Stimulated activated CD4-positive, alpha-beta T cell treated with anti-CD3 and anti-CD28 coated beads, Interleukin-1b, Interleukin-23, amount 100 ng/mL, for 1 hour (primary cell): ENCODE measurements at regions not wholly inside any gene's neighbourhood (a gene's known extent, or its start where the extent isn't known, plus 50 kb on each side); places are given as distances from the start of the nearest gene placed in this dataset.

Source experiments
- DNase-seq, 2 donors: peaks; one replicate each; pipeline ENCODE4 v3.0.0-alpha.2; 2020; ENCODE audit warnings: low read depth in 2 of 2

DNA sequence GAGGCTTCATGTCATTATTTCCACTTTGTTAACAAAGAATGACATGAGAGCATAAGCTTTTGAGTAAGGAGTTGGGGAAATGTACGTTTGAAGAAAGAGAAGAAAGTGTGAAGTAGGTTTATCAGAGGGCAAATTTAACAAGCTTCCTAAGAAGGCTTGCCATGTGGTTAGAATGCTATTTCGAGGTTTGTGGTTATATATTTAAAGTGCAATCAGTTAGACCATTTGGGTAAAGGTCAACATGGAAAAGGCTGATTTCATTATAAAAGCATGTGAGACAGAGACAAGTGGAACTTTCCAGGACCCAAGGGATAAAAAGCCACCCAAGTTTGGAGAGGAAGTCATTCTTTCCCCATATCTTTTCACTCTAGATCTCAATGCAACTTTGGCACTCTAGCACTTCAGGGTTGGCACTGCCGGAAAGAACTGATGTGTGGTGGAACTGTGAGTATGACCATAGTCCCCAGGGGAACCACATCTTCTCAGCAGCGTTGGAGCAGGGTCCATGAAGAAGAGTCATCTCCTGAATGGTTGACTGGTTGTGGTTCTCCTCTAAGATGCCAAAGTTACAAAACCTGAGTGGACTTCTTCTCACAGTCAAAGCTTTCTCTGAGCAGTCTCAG, 529.9 kb downstream of the MID1IP1 start:
- DNase-seq = no peak

DNA sequence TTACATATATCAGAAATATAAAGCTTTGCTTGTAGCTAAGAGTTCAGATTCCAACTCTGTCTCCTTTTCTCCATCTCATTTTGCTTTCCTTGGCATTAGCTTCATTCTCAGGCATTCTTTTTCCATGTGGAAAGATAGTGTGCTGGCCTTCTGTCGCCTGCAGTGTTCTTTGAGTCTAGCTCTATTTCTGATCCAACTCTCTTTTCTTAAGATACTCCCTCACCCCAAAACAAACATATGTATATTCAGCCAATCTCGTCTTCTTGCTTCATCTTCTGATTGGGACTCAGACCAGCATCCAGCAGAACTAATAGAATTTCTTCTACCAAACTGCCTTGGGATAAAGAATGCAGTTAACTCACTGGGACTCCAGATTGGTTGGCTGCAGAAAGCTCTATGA, 532.2 kb downstream of the MID1IP1 start:
- no peak for DNase-seq

GRCh38 chrX:39335513-39336235, 534.4 kb downstream of the MID1IP1 start:
- DNase-seq = no peak

DNA sequence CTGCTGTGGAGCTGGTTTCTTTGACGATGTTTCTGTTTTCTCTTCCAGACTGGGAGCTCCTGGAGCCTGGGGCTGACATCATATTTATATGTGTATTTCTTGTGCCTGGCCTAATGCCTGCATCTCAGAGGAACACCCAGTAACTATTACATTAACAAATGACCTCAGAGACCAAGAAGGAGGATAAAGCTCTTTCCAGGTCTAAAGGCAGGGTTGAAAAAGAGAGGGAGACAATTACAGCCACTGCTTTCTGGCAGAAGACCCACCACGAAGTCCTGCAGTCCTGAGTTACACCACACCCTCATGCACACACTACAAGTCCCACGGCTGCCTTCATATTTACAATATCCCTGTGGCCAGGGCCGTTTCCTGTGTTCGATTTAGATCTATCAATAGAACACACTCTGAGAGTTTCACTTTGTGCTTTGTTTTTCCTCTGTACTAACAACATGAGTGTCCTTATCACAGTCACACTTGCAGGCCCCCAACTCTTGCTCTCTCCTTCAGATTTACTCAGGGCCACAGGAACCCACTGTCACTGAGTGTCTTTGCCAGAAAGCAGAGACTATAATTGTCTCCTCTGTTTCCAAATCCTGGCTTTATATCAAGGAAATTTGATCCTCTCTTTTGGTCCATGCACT, 535.5 kb downstream of the MID1IP1 start:
- DNase-seq = no peak

DNA sequence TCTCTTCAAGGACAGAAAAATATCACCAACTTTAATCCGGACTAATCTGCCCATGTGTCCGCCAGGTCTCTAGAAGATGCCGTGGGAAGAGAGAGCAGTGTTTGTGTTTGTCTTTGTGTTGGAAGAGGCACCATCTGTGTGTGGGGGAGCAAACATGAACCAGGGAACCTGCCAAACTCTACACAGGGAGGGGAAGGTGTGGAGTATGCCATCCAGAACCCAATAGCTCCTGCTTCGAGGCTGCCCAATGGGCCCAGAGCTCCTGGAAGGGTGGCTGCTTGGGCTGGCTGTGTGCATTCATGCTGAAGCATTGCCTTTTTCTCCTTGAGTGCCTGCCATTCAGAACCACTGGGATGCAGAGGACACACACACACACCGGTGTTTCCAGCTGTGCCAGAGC, 536.2 kb downstream of the MID1IP1 start:
- no peak for DNase-seq

DNA sequence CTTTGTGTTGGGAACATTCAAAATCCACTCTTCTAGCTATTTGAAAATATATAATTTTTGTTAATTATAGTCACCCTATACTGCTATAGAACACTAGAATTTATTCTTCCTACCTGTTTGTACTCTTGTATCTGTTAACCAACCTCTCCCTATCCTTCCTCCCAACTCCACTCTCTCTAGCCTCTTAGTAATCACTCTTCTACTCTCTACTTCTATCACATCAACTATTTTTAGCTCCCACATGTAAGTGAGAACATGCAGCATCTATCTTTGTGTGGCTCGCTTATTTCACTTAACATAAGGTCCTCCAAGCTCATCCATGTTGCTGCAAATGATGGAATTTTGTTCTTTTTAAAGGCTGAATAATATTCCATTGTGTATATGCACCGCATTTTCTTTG, 537.3 kb downstream of the MID1IP1 start:
- no peak for DNase-seq

- no peak for DNase-seq
Measured at GRCh38 chrX:39356119-39356807, 555.0 kb downstream of the MID1IP1 start.

- no peak for DNase-seq
Measured at GRCh38 chrX:39360101-39360500, 558.8 kb downstream of the MID1IP1 start.

DNA sequence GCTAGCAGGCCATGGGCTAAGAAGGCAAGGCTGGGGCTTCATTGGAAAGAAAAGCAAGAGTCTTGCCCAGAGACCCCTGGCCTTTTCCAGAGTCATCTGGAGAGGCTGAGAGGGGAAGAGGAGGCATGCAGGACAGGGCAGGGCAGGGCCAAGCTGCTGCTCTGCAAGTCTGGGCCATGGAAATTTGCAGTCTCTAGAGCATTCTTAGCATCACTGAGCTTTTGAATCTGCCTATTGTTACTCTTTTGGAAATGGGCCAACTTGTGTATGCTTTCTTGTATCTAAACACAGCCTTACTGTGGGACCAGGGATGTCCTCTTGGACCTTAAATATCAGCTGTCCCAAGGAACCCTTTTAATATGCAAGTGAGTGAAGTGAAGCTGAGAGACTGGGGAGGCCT, 560.5 kb downstream of the MID1IP1 start:
- DNase-seq = no peak

GRCh38 chrX:39367416-39367815, 566.2 kb downstream of the MID1IP1 start:
- no peak for DNase-seq

- DNase-seq = no peak
Measured at GRCh38 chrX:39372115-39372514, 570.9 kb downstream of the MID1IP1 start.

DNA sequence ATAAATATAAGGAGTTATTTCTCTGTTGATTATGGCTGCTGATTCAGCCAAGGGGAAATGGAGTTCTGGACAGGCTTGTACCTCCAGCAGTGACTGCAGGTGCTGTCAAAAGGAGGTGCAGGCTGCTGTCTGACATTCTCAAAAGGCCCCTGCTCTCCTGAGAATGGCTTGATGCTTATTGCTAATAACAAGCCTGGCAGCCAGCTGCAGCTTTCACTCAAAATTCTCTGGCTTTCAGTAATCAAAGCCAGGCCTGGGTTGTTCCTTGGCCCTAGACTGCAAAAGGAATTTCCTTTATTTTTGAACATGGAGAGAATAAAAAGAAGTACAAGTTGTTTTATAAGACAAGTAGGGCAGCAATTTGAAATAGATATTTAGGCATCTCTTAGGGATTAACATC, 575.9 kb downstream of the MID1IP1 start:
- no peak for DNase-seq

DNA sequence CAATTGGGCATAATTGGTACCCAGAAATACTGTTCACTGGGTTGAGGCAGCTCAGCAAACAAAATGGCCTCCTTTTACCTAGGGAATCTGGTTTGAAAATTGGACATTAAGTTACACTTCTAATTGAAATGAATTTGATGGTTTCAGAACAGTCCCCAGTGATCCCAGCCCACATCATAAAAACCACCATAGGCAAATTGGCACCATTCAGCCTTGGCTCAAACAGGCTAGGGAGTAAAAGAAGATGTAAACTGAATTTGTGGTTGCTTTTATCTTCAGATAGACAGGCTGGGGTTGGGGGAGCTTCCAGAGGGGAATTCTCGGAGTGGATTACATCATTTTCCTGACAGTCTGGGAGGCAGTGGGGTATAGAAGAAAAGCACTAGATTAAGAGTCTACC, 576.5 kb downstream of the MID1IP1 start:
- DNase-seq = no peak

DNA sequence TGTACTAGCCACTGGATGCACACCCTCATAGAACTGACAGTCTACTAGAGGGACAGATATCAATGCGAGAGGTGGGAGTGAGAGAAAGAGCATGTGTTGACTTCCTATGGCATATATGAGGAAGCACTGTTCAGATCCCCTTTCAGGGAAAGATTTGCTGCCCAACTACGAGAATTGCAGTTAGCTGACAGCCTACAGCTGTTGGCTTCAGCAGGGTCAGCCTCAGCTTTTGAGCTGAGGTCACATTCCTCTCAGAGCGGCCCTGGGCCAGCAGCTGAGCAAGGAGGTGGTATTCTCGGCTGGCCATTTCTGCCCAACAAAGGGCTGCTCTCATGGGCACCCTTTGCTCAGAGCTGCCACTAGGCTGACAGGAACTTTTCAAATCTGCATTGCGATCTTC, 580.2 kb downstream of the MID1IP1 start:
- no peak for DNase-seq

DNA sequence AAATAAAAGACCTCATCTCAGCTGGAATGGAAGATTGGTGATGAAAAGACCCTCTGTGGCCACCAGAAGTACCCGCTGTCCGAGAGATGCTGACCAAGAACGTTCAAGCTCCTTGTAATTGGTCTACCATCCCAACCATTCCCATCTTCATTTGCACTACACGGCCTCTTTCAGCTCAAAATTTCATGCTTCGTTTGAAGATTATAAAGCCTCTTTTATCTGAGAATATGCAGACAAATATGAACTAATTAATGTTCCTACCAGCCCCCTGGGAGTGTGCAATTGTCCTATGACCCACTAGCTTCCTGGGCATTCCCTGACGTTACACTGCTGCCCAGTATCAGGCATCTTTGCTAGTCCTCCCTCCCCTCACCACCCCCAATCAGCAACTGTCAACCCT, 583.7 kb downstream of the MID1IP1 start:
- DNase-seq = no peak

GRCh38 chrX:39388730-39389129, 587.5 kb downstream of the MID1IP1 start:
- DNase-seq = no peak

DNA sequence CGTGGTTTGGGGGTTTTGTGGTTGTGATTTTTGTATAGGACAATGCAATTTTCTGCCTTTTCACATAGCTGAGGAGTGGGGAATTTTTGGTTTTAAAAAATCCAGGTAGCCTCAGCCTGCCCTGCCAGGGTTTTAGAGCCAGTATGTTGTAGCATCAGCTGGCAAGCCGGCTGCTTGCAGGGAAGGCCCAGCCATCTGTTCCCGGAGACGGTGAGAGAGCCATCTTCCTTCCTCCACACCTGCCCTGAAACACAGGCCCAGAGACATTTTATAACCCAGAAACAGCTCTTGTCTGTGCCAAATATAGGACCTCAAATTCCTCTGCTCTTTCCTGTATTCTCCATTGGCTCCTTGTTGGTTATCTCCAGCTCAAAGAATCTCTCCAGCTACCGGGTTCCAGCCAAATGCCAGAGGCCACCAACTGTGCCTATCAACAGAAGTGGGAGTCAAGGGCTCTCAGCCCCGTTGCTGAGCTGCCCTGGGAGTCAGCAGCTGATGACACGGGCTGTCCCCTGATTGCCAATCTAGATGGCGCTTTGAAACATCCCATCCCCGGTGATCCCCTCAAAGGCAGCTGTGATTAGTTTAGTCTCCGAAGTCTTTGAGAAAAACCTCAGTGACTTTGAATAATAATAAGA, 595.2 kb downstream of the MID1IP1 start:
- no peak for DNase-seq

DNA sequence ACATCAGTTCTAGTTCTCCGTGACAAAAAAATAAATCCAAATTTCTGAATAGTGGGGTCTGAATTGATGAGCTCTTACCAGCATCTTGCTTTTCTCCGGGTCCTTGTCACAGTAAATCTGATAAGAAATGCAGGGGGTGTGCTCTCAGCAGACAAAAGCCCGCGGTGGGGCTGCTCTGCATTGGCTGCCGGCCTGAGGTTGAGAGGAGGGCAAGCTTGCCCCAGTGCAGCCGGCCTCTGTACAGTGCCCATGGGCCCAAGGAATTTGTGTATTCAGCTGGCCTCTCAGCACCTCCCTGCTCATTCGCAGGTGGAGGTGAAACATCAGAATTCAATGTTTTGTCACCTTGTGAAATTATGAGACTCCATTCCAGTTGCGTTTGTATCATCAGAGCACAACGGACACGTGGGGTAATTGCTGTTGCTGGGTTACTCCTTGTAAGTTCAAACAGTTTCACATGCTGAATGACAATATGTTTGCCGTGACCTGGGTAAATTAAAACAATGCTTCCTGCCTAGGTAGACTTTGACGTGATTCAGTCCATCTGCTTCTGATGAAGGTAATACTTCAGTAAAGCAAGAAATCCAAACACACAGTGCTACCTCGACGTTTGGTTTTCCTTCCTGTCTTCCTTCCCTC, 596.4 kb downstream of the MID1IP1 start:
- no peak for DNase-seq

GRCh38 chrX:39398215-39398962, 597.1 kb downstream of the MID1IP1 start:
- DNase-seq = no peak

DNA sequence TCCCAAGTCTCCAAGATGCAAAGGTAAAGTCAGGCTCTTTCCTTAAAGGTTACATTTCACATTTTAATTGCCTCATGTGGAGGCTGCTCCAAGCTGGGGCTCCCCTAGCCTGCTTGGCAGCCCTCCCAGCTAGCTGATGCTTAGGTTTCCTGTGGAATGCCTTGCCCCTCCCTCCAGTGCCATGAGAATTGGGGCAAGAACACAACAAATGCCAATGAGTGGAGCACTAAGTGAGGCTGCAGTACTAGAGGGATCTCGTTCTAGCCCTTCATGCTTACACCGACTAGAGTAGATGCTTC, 597.7 kb downstream of the MID1IP1 start:
- DNase-seq = no peak

- no peak for DNase-seq
Measured at GRCh38 chrX:39399387-39399786, 598.1 kb downstream of the MID1IP1 start.
